SK-N-SH (cell line): ENCODE measurements at regions not wholly inside any gene's neighbourhood (a gene's known extent, or its start where the extent isn't known, plus 50 kb on each side); places are given as distances from the start of the nearest gene placed in this dataset.

Source experiments
- CTCF ChIA-PET: fragments of 300-600, 350-600 bp; formaldehyde crosslinking; extraction: SDS; loops from one replicate; lab custom pipeline; 2021; lab: Yijun Ruan, JAX
- POLR2A ChIA-PET: fragments of 350-600 bp; sonication (Branson Sonifier 250); formaldehyde crosslinking; extraction: SDS; loops from one replicate; lab custom pipeline; 2020; ENCODE audit warnings: antibody characterized with exemption, inconsistent platforms; lab: Yijun Ruan, JAX
- DNase-seq: peaks from one replicate; pipeline ENCODE4 v3.0.0; 2012
- H2AFZ ChIP-seq: fragments of 200-600 bp; sonication (generic); 2 replicates; pipeline ENCODE4 v1.8.1; 2016; ENCODE audit warnings: antibody characterized with exemption, mild to moderate bottlenecking, low read depth
- H3F3A ChIP-seq: fragments of 200-600 bp; sonication (generic); replicated peaks from 2 replicates; pipeline ENCODE3; 2016; ENCODE audit warnings: antibody characterized with exemption, mild to moderate bottlenecking; ENCODE audit not compliant: insufficient read depth
- H3K27ac ChIP-seq, 2 experiments: fragments of 200-500 bp in 1 of 2; fragments of 200-600 bp in 1 of 2; sonication (Bioruptor generic) in 1 of 2; sonication (generic), shearing (Covaris generic) in 1 of 2; 2 replicates each; pipeline versions ENCODE4 v1.5.1 to v1.6.1; 2014 to 2016; ENCODE audit warnings: low read depth in 2 of 2, inconsistent platforms in 1 of 2, low read length in 1 of 2, mild to moderate bottlenecking in 1 of 2, mixed read lengths in 1 of 2
- H3K27me3 ChIP-seq: fragments of 200-600 bp; sonication (generic), shearing (Covaris generic); 2 replicates; pipeline ENCODE4 v1.6.1; 2016; ENCODE audit warnings: mixed run types; ENCODE audit not compliant: insufficient read depth
- H3K36me3 ChIP-seq, 2 experiments: fragments of 200-500 bp in 1 of 2; fragments of 200-600 bp in 1 of 2; sonication (Bioruptor generic) in 1 of 2; sonication (generic) in 1 of 2; replicated peaks in 1 of 2; 2 replicates each; pipeline versions ENCODE3 to v1.5.1; 2014 to 2016; ENCODE audit warnings: low read length in 1 of 2, mild to moderate bottlenecking in 1 of 2; ENCODE audit not compliant: insufficient read depth in 2 of 2, control insufficient read depth in 1 of 2
- H3K4me1 ChIP-seq, 2 experiments: fragments of 200-500 bp in 1 of 2; fragments of 200-600 bp in 1 of 2; sonication (Bioruptor generic) in 1 of 2; sonication (generic), shearing (Covaris generic) in 1 of 2; 2 replicates each; pipeline versions ENCODE4 v1.5.1 to v1.6.1; 2014 to 2016; ENCODE audit warnings: low read depth in 1 of 2, low read length in 1 of 2, mixed run types in 1 of 2; ENCODE audit not compliant: insufficient read depth in 2 of 2, control insufficient read depth in 1 of 2
- H3K4me2 ChIP-seq: fragments of 200-600 bp; sonication (generic), shearing (Covaris generic); 2 replicates; pipeline ENCODE4 v1.6.1; 2017; ENCODE audit warnings: mixed run types
- H3K4me3 ChIP-seq, 2 experiments: fragments of 200-500 bp in 1 of 2; fragments of 200-600 bp in 1 of 2; sonication (Bioruptor generic) in 1 of 2; sonication (generic), shearing (Covaris generic) in 1 of 2; 2 replicates each; pipeline versions ENCODE4 v1.5.1 to v1.8.1; 2014 to 2016; ENCODE audit warnings: low read depth in 2 of 2, inconsistent platforms in 1 of 2, low read length in 1 of 2, mild to moderate bottlenecking in 1 of 2, mixed read lengths in 1 of 2, moderate library complexity in 1 of 2
- H3K79me2 ChIP-seq: fragments of 200-600 bp; sonication (generic); 2 replicates; pipeline ENCODE4 v1.8.1; 2017; ENCODE audit warnings: mild to moderate bottlenecking; ENCODE audit not compliant: insufficient read depth
- H3K9ac ChIP-seq: fragments of 200-600 bp; sonication (generic); 2 replicates; pipeline ENCODE4 v1.6.1; 2017; ENCODE audit warnings: mixed run types
- H3K9me2 ChIP-seq: fragments of 200-600 bp; sonication (generic); 2 replicates; pipeline ENCODE4 v1.6.1; 2017; ENCODE audit warnings: mixed run types
- H3K9me3 ChIP-seq: fragments of 200-600 bp; sonication (generic); 2 replicates; pipeline ENCODE4 v1.6.1; 2017; ENCODE audit warnings: mixed run types, mild to moderate bottlenecking, moderate library complexity
- H4K20me1 ChIP-seq: fragments of 200-600 bp; sonication (generic); 2 replicates; pipeline ENCODE4 v1.6.1; 2017; ENCODE audit warnings: mild to moderate bottlenecking, mixed run types; ENCODE audit not compliant: insufficient read depth
- CHD2 ChIP-seq: fragments of 150-350 bp; IDR thresholded peaks from 2 replicates; pipeline ENCODE4 v1.6.1; 2018; ENCODE audit warnings: low read length; ENCODE audit not compliant: partially characterized antibody
- CTCF ChIP-seq: fragments of 200-600 bp; sonication (generic); IDR thresholded peaks from 2 replicates; pipeline ENCODE4 v1.6.1; 2017; ENCODE audit warnings: antibody characterized with exemption, mild to moderate bottlenecking, moderate library complexity
- ELF1 ChIP-seq: IDR thresholded peaks from 2 replicates; pipeline ENCODE4 v1.4.0; 2012
- EP300 ChIP-seq, 2 experiments: IDR thresholded peaks; 2 replicates each; pipeline versions ENCODE4 v1.4.0 to v1.6.1; 2012; ENCODE audit warnings: borderline replicate concordance in 1 of 2, low read depth in 1 of 2, low read length in 1 of 2
- EZH2phosphoT487 ChIP-seq: fragments of 200-600 bp; sonication (generic); IDR thresholded peaks from 2 replicates; pipeline ENCODE4 v1.6.1; 2017; ENCODE audit warnings: low read depth, mixed run types, mild to moderate bottlenecking, antibody characterized with exemption, moderate library complexity, borderline replicate concordance
- FOSL2 ChIP-seq: IDR thresholded peaks from 2 replicates; pipeline ENCODE4 v1.4.0; 2012; ENCODE audit warnings: low read depth, mild to moderate bottlenecking, moderate library complexity, borderline replicate concordance
- FOXJ3 ChIP-seq: sonication (generic); formaldehyde crosslinking; IDR thresholded peaks from 2 replicates; pipeline ENCODE4 v1.5.1; 2020; ENCODE audit warnings: mild to moderate bottlenecking, missing genetic modification reagents
- FOXM1 ChIP-seq: IDR thresholded peaks from 2 replicates; pipeline ENCODE4 v1.4.0; 2012; ENCODE audit warnings: low read depth, mild to moderate bottlenecking
- JUND ChIP-seq: IDR thresholded peaks from 2 replicates; pipeline ENCODE4 v1.4.0; 2012
- MXI1 ChIP-seq: IDR thresholded peaks from 2 replicates; pipeline ENCODE4 v1.6.1; 2012; ENCODE audit warnings: mild to moderate bottlenecking, low read depth, low read length, improper control_type of control experiment
- NFIC ChIP-seq: IDR thresholded peaks from 2 replicates; pipeline ENCODE4 v1.4.0; 2012; ENCODE audit warnings: borderline replicate concordance
- NRF1 ChIP-seq: IDR thresholded peaks from 2 replicates; pipeline ENCODE4 v1.6.1; 2012; ENCODE audit warnings: low read depth, mild to moderate bottlenecking, low read length
- PBX3 ChIP-seq: IDR thresholded peaks from 2 replicates; pipeline ENCODE4; 2012
- POLR2AphosphoS5 ChIP-seq: IDR thresholded peaks from 2 replicates; pipeline ENCODE4 v1.6.1; 2012; ENCODE audit warnings: low read depth, low read length
- RFX5 ChIP-seq: IDR thresholded peaks from 2 replicates; pipeline ENCODE4 v1.6.1; 2012; ENCODE audit warnings: mild to moderate bottlenecking, improper control_type of control experiment, low read length
- RXRA ChIP-seq: IDR thresholded peaks from 2 replicates; pipeline ENCODE4 v1.4.0; 2012; ENCODE audit warnings: low read depth, mild to moderate bottlenecking, borderline replicate concordance
- SIN3A ChIP-seq: IDR thresholded peaks from 2 replicates; pipeline ENCODE4 v1.6.1; 2012; ENCODE audit warnings: low read depth, mild to moderate bottlenecking, low read length, moderate library complexity, borderline replicate concordance
- SMC3 ChIP-seq: IDR thresholded peaks from 2 replicates; pipeline ENCODE4 v1.6.1; 2012; ENCODE audit warnings: low read depth, low read length, improper control_type of control experiment
- TAF1 ChIP-seq: IDR thresholded peaks from 2 replicates; pipeline ENCODE4 v1.6.1; 2012; ENCODE audit warnings: low read depth, mild to moderate bottlenecking, low read length, moderate library complexity, borderline replicate concordance
- TCF12 ChIP-seq: IDR thresholded peaks from 2 replicates; pipeline ENCODE4 v1.4.0; 2012
- TEAD4 ChIP-seq: IDR thresholded peaks from 2 replicates; pipeline ENCODE4 v1.4.0; 2012; ENCODE audit warnings: mild to moderate bottlenecking, borderline replicate concordance; ENCODE audit not compliant: insufficient read depth
- USF1 ChIP-seq: IDR thresholded peaks from 2 replicates; pipeline ENCODE4 v1.4.0; 2012; ENCODE audit warnings: low read depth, borderline replicate concordance
- ZBTB33 ChIP-seq: IDR thresholded peaks from 2 replicates; pipeline ENCODE4 v1.4.0; 2012; ENCODE audit warnings: low read depth, borderline replicate concordance
- WGBS: methylation state at CpG from one replicate; pipeline ENCODE4 v1.1.6; 2017; ENCODE audit warnings: low lambda C conversion rate; 5-methylcytosine and 5-hydroxymethylcytosine counted together
- TF ChIP-seq, protein P1 (sequence below): IDR thresholded peaks from 2 replicates; pipeline ENCODE4 v1.4.0; 2012; ENCODE audit warnings: low read depth
- TF ChIP-seq, protein P2 (sequence below): IDR thresholded peaks from 2 replicates; pipeline ENCODE4 v1.6.1; 2012; ENCODE audit warnings: mild to moderate bottlenecking, low read depth, low read length, moderate library complexity

GRCh38 chrX:115462406-115462805 lies 98.6 kb upstream of the PLS3 start:
- H3K27ac ChIP-seq, result peak overlapping the region; percentile 24 to 31; a peak in 3 of 4 replicates
- no peak for DNase-seq
- H3K36me3 ChIP-seq, result no peaks in the 10 kb centered on the region
- ChIA-PET CTCF (no interaction called here), POLR2A (no interaction called here)
- no peaks in the 10 kb centered on the region for H3K4me1 ChIP-seq
- no peak overlapping the region for H3K4me2 ChIP-seq
- no peaks in the 10 kb centered on the region for H3K9me2 ChIP-seq
- no peak overlapping the region for H3K4me3 ChIP-seq
- H3K79me2 ChIP-seq, result no peaks in the 10 kb centered on the region
- H4K20me1 ChIP-seq, result no peaks in the 10 kb centered on the region
- H3F3A ChIP-seq, result peaks cover 10% of the 10 kb centered on the region
- no peak overlapping the region for H3K9ac ChIP-seq
- 15% methylated on average over 1 of the region's 1 CpG for WGBS
- H3K9me3 ChIP-seq, result no peaks in the 10 kb centered on the region
- H2AFZ ChIP-seq, result no peak overlapping the region
- H3K27me3 ChIP-seq, result 0 out of 2 replicates have a peak, but pooled peaks cover 6% of the 10 kb centered on the region
- no peak for TF ChIP-seq ELF1
- peak; percentile 95 for TF ChIP-seq JUND
- peak; percentile 75 for TF ChIP-seq FOXM1
- TF ChIP-seq NRF1, result no peak
- peak; percentile 22; the same call in 1 of the 2 replicates for TF ChIP-seq USF1
- peak; percentile 75; the same call in 1 of the 2 replicates for TF ChIP-seq POLR2AphosphoS5
- peak; percentile 69 for TF ChIP-seq FOSL2
- TF ChIP-seq EZH2phosphoT487, result no peak
- no peak for TF ChIP-seq MXI1
- no peak for TF ChIP-seq RFX5
- peak; percentile 80; the same call in 1 of the 2 replicates for TF ChIP-seq NFIC
- peak; percentile 97 for TF ChIP-seq PBX3
- TF ChIP-seq EP300 (IDR thresholded peaks at IDR 0.05; ENCODE audit: borderline replicate concordance in 1 of 2, low read depth in 1 of 2, low read length in 1 of 2), result peak; percentile 42 to 95; a peak in 3 of 4 replicates
- peak; percentile 78; the same call in 1 of the 2 replicates for TF ChIP-seq TEAD4
- TF ChIP-seq CTCF, result no peak
- TF ChIP-seq TCF12, result peak; percentile 98
- TF ChIP-seq RXRA, result peak; percentile 66; the same call in 1 of the 2 replicates
- TF ChIP-seq, protein P1, sequence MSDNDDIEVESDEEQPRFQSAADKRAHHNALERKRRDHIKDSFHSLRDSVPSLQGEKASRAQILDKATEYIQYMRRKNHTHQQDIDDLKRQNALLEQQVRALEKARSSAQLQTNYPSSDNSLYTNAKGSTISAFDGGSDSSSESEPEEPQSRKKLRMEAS, result no peak
- no peak for TF ChIP-seq FOXJ3 (CRISPR knock-in tag)
- TF ChIP-seq SIN3A, result no peak
- TF ChIP-seq ZBTB33, result 0 out of 2 replicates have a peak, but pooled peaks have one; percentile 47
- TF ChIP-seq SMC3, result no peak
- TF ChIP-seq TAF1, result no peak
- TF ChIP-seq CHD2, result no peak
- TF ChIP-seq, protein P2, sequence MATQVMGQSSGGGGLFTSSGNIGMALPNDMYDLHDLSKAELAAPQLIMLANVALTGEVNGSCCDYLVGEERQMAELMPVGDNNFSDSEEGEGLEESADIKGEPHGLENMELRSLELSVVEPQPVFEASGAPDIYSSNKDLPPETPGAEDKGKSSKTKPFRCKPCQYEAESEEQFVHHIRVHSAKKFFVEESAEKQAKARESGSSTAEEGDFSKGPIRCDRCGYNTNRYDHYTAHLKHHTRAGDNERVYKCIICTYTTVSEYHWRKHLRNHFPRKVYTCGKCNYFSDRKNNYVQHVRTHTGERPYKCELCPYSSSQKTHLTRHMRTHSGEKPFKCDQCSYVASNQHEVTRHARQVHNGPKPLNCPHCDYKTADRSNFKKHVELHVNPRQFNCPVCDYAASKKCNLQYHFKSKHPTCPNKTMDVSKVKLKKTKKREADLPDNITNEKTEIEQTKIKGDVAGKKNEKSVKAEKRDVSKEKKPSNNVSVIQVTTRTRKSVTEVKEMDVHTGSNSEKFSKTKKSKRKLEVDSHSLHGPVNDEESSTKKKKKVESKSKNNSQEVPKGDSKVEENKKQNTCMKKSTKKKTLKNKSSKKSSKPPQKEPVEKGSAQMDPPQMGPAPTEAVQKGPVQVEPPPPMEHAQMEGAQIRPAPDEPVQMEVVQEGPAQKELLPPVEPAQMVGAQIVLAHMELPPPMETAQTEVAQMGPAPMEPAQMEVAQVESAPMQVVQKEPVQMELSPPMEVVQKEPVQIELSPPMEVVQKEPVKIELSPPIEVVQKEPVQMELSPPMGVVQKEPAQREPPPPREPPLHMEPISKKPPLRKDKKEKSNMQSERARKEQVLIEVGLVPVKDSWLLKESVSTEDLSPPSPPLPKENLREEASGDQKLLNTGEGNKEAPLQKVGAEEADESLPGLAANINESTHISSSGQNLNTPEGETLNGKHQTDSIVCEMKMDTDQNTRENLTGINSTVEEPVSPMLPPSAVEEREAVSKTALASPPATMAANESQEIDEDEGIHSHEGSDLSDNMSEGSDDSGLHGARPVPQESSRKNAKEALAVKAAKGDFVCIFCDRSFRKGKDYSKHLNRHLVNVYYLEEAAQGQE, result no peak
